ENCODE measurements at regions not wholly inside any gene's neighbourhood (a gene's known extent, or its start where the extent isn't known, plus 50 kb on each side); places are given as distances from the start of the nearest gene placed in this dataset.
"Not testable (repeated sequence)": the region's sequence is repeated elsewhere in the genome, so short reads cannot be mapped to it uniquely, and the experiment has no call there.

DNA sequence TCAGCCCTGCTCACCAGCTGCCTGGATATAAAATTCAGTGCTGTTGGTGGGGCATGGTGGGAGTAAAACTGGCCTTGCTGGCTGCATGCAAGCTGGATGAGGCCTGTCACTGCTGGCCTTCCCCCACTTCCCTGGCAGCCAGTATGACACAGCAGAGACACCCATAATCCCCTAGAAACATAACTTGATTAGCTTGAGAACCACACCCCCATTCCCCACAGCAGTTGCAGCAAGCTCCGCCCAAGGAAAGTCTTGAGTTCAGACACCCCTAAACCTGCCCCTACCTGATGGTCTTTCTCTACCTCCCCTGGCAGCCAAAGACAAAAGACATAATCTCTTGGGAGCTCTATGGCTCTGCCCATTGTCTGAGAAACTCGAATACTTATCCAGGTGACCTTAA is 405.1 kb upstream of the NECTIN3 start:
- no peak for DNase-seq

DNA sequence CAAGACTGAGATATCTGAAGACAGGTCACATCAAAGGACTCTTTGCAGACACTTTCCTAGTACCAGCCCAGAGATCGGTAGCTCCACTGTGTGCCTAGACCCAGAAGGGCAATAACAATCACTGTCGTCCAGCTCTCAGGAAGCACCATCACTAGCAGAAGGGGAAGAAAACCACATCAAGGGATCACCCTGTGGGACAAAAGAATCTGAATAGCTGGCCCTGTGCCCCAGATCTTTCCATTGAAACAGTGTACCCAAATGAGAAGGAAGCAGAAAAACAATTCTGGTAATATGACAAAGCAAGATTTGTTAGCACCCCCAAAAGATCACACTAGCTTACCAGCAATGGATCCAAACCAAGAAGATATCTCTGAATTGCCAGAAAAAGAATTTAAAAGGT is 404.4 kb upstream of the NECTIN3 start:
- DNase-seq: no peak

DNA sequence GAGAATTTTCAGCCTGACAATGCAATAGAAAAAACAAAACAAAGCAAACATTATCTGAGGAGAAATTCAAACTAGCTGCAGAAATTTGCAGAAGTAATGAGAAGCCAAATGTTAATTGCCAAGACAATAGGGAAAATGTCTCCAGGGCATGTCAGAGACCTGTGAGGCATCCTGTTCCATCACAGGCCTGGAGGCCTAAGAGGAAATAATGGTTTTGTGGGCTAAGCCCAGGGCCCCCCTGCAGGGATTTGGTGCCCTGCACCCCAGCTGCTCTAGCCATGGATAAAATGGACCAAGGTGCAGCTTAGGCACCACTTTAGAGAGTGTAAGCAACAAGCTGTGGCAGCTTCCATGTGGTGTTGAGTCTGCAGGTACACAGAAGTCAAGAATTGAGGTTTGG is 401.2 kb upstream of the NECTIN3 start:
- DNase-seq: no peak

DNA sequence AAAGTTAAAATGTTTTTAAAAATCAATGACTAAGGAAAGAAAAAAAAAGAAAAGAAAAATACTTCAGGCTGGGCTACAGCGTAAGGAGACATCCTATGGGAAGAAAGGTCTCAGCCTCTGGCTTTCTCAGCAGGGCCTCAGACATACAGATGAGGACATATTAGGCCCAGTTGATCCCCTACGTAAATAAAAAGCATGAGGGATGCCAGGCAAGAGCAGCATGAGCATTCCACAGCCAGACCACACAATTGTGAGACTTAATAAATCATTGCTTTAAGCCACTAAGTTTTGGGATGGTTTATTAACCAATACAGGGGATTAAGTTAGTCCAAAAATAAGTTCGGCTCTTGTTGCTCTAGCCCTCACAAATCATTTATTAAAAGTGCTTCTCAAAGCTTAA is 394.1 kb upstream of the NECTIN3 start:
- no peak for DNase-seq

DNA sequence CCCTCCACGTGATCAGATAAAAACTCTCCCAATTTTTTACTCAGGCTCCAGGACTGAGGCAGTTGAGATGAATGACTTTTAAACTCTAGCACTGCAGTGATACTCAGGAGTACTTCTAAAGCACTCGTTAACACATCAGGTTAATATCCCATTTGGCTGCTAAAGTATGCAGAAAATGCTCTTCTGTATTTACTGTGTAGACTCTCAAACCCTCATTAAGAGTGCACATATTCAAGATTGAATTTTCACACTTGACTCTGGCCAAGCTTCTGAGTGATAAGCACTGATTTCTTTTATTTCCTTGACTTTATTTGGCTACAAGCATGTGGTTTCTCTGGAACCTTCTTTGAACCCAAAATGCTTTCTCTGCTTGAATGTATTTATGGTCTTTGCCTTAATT is 392.3 kb upstream of the NECTIN3 start:
- no peak for DNase-seq

DNA sequence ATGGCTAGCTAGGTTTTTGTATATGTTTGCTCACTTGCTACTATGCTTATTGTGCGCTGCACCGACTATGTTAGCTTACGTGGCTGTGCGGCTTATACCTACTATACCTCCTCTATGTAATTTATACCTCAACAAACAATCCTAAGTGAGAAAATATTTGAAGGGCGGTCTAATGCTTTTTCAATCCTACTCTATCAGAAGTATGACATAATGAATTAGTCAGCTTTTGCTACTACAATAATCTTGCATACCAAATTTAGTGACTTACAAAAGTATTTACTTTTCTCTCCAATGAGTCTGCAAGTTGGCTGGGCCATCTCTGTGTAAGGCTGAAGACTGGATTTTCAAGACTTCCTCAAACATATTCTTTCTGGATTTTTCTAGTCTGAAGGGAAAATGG is 391.2 kb upstream of the NECTIN3 start:
- DNase-seq: no peak

DNA sequence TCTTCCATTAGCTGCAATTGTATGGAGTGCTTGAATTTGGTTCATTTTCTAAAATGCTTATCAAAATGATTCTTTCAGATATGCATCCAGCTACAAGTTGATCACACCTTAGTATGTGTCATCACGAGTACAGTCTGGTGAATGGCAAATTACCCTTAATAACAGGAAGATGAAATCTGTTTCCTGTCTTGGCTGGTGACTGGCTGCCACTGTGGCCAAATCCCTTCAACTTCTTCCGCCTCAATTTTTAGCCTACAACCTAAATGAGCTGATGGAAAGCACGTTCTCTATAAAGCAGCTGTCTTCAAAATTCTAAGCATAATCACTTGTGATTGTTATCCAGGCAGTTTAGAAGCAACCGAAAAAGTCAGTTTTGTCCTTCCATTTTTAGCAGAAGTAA is 387.1 kb upstream of the NECTIN3 start:
- no peak for DNase-seq

DNA sequence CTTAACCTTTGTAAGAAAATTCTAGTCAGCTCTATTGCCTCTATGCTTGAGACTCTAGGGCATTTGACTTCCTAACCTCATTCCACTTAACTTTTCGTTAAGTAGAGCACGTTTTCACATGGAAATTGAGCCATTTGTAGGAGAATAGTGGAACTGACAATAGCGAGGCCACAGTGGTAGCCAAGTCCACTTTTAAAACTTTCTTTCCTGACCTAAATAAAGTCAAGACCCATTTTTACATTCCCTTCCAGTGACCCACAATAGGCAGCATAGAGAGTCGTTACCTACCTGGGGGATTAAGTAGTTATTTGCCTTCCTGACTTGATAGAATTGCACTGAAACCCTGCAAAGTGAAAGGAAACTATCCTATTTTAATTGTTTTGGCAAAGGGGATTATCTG is 386.0 kb upstream of the NECTIN3 start:
- DNase-seq: no peak

DNA sequence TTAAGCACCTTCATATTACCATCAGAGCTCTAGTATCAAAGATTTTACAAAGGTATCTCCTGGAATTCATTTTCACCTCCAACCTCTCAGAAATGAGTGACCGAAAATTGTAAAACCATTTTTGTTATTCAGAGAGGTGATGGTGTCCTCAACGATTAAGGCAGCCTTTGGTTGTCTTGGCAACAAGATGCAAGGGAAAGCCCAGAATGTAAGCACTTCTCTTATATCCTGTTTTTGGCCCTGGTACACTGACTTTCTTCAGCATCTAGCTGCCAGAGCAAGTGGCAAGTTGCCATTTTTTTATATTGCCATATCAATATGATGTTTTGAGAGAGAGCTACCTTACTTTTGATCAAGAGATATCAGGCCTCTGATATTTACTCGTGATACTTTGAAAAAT is 384.9 kb upstream of the NECTIN3 start:
- no peak for DNase-seq

DNA sequence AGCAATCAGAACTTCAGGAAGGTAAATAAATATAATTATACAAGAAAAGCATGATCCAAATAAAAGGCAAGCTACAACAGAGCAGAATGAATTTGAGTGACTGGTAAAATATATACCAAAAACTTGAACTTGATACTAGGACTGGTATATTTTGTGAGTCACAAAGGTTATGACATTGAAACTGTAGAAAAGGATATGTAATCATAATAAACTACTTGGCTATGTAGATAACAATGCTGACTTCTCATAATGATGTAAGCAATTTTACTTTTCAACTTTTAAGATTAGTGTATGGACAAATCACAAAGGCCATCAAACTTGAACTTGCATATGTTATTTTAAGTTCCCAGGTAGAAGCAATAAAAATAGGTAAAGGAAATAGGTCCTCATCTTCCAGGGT is 384.5 kb upstream of the NECTIN3 start:
- DNase-seq: no peak

DNA sequence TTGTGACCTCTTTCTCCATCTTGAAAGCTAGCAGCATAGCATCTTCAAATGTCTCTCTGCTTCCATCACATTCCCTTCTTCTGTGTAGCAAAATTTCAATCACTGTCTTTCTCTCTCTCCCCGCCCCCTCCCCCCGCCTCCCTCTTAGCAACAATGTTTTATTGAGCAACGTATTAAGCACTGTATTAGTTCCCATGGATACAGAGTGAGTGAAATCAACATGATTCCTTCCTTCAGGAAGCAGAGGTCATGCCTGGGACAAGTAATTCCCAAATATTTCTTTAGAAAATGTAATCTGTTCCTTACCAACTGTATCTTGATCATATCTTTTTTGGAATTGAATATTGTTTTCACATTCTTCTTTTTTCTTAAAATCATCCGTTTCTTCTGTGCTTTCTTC is 373.7 kb upstream of the NECTIN3 start:
- no peak for DNase-seq

DNA sequence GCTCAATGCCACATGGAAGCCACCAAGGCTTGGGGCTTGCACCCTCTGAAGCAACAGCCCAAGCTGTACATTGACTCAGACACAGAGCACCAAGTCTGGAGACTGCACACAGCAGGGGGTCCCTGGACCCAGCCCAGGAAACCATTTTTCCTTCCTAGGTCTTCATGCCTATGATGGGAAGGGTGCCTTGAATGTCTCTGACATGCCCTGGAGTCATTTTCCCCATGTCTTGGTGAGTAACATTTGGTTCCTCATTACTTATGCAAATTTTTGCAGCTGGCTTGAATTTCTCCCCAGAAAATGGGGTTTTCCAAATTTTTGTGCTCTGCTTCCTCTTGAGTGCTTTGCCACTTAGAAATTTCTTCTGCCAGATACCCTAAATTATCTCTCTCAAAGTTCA is 367.3 kb upstream of the NECTIN3 start:
- not testable (repeated sequence) for DNase-seq

DNA sequence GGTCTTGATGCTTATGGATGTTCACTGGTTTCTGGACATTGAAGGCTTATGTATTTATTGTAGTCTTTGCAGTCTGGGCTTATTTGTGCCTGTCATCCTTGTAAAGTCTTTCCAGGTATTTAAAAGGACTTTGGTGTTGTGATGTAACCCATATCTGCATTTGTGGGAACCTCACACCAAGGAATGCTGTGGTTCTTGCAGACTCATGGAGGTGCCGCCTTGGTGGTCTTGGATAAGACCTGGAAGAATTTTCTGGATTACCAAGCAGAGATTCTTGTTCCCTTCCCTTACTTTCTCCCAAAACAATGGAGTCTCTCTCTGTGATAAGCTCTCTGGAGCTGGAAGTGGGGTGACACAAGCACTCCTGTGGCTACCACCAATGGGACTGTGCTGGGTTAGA is 363.5 kb upstream of the NECTIN3 start:
- no peak for DNase-seq

DNA sequence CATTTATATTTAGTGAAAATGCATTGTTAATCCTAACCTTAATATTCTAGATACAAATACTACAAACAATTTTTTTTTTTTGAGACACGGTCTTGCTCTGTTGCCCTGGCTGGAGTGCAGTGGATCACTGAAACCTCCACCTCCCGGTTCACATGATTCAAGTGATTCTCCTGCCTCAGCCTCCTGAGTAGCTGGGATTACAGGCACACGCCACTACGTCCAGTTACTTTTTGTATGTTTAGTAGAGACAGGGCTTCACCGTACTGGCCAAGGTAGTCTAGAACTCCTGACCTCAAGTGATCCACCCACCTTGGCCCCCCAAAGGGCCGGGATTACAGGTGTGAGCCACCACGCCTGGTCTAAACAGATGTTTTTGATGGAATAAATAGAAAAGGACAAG is 361.5 kb upstream of the NECTIN3 start:
- DNase-seq: no peak

DNA sequence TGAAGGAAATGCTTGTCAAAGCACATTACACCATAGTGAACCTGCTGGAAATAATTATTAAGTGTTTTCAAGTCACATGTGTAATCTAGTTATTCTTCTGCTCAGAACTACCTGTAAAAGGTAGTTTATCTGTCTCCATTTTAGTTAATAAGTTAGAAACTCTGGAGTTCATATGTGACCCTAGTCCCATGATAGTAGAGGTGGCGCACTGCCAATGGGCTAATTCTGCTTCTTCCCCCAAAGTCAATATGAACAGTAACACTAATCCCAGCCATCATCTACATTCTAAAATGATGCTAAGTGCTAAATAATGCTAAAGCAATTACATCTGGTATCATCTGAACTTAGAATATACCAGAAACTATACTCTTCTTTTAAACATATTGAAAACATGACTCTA is 361.0 kb upstream of the NECTIN3 start:
- no peak for DNase-seq

DNA sequence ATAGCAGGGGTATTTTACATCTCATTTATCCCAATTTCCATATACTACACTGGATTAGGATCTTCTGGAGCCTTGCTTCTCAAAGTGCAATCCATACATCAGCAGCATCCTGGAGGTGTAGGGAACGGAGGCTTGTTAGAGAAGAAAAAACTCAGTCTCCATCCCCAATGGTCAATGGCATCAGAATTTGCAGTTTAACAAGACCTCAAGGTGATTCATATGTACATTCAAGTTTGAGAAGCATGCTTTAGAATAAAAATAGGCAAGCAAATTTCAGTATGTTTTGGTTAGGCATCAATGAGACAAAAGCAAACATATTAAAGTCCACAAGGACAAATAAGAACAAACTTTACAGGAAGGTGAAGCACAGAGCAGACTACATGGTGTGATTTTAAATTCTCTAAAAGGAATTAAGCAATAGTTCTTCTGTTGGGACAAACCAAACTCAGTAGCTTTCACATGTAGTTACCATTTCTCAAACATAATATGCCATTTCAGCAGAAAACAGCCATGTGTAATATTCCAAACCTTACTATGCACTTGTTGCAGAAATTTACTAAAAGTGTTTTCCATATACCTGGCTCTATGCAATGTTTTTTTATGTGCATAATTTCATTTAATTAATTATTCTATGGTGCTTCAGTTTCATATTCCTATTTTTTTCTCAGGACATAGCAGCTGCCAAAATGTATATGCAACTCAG is 360.3 kb upstream of the NECTIN3 start:
- DNase-seq: no peak

DNA sequence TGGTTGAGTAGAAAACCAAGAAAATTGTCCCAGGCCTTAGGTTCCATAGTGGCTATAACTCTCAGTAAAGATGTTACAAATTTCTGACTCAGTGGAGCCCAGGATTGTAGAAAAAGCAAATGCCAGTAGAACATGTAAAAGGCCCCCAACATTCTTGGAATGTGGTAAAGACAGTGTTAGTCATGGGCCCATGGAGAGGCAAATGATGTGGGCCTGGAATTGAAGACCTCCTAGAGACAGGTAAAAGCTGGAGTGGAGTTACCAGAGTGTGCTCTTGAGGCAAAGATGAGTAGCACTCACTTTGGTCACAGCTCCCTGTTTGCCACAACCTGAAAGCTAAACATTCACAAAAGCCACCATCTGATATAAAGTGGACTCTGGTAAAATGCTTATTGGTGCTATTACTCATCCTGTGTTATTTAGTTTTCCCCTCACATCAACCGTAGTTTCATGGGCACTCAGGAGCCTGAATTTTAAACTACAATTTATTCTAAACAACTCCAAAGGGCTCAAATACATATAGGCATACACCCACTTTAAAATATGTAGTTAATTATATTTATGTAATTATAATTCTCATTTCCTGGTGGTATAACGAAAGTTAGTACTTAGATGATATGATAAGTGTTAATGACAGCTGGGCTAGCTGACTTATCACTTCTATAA is 359.6 kb upstream of the NECTIN3 start:
- no peak for DNase-seq

DNA sequence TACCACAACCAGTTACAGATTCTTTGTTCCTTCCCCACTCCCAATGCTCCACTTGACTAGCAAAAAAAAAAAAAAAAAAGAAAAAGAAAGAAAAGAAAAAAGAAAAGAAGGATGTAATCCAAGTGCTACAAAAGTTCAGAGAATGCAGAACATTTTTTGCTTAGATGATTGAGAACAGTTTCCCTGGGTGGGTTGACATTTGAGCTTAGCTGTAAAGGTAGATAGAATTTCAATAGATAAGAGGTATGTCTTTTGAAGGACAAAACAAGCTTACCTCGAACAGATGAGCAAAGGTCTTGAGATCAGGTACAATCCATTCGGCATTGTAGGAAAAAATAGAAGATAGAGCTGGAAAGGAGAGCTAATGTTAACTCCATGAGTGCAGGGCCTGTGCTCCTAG is 344.6 kb upstream of the NECTIN3 start:
- DNase-seq: no peak

DNA sequence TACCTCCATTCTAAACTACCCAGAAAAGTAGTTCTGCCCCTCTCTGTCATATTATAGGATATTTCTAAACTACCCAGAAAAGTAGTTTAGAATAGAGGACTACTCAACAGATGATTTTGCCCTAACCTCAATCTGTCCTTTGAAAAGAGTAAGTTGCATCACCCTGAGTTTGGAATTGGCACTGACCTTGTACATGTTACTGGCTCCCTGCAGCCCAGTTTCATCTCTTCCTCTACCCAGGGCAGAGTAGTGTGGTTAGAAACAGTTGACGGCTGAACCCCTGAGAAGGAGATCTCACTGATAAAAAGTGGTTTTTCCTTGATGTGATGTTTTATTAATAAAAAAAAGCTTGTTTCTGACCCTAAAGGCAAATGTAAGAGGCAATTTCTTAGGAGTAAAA is 340.5 kb upstream of the NECTIN3 start:
- no peak for DNase-seq

DNA sequence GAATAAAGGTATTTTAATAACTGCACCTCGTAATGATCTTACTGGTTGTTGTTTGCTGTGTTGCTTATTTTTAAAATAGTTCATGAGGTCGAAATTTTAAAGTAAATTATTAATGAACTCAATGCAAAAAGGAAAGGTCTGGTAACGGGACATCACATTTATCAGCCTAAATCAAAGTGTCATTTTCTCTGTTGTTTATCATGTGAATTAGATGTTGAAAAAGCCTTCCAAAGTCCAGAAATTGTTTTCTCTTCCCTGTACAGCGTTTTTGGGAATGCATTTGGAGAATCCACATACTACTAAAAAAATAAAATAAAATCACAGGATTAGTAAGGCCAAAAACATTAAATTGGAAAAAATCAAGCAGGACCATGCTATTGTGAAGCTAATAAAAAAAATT is 339.2 kb upstream of the NECTIN3 start:
- DNase-seq: no peak

DNA sequence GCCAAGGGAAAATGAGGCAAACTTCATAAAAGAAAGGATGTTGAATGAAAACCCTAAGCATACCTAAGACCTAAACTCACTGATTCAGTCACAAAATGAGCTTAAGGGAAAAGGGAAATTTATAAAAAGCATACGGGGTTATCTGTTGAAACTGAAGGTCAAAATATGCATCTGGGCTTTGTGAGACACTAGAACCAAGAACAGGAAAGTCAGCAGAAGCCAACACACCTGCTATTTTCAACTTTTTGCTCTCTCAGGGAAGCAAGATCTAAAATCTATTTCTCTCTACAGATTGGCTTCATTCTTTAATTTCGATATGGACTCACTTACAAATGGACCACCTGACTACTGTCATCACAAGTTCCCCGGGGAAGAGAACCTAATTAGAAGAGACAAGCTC is 338.6 kb upstream of the NECTIN3 start:
- DNase-seq: no peak

DNA sequence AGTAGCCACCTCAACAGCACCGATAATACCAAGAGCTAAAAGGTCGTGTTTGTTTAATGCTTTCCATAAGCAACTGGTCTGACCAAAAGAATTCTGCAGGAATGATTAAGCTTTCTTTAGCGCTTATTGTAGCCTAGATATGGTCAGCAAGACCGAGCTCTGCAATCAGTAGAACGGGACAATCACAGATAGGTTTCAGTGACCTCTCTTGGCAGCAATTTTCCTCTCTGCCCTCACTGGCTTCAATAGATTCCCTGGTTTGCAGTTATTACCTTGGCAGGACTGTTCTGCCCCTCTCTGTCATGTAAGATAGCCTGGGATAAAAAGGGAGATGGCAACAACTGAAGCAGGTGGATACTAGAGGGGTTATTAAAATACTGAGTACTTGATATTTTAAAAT is 337.1 kb upstream of the NECTIN3 start:
- no peak for DNase-seq

DNA sequence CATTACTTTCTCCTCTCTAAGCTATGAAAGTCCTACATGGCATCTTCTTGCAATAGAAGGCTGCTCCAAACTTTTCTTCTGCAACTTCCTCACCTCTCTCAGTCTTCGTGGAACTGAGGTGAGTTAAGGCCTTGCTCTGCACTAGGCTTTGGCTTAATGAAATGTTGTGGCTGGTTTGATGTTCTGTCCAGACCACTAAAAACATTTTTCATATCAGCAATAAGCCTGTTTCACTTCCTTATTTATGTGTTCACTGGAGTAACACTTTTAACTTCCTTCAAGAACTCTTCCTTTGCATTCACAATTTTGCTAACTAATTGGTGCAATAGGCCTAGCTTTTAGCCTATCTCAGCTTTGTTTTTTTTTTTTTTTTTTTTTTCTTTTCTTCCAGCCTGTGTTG is 335.3 kb upstream of the NECTIN3 start:
- DNase-seq: no peak

DNA sequence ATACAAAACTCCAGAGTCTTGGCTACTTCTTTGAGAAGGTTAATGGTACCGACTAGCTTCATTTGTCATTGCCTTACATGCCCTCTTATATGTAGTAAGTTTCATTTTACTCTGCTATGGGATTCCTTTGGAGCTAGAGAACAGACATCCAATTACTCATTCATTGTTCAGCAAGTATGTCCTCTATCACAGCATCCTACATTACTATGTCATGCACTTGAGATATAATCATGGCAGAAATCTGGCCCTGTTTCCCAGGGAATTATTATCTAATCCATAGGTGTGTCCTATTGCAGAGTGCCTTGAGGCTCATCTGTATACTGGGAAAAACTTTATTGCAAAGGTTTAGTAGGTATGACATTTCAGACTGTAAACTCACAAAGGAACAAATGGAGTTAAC is 333.1 kb upstream of the NECTIN3 start:
- no peak for DNase-seq

All from amygdala (tissue), 56 donors.